CD14-positive monocyte (primary cell): ENCODE measurements at regions not wholly inside any gene's neighbourhood (a gene's known extent, or its start where the extent isn't known, plus 50 kb on each side); places are given as distances from the start of the nearest gene placed in this dataset.

ENCODE experiments used
- DNase-seq, 3 donors: peaks; one replicate each; pipeline ENCODE4 v3.0.0-alpha.2; 2011 to 2022
- H2AFZ ChIP-seq: 2 replicates; pipeline ENCODE4 v1.6.0; 2012; ENCODE audit warnings: mild to moderate bottlenecking, low read depth, low read length, inconsistent platforms; ENCODE audit not compliant: insufficient read depth, poor library complexity, severe bottlenecking
- H3K27ac ChIP-seq, 2 donors: 1 replicate in 1 of 2; 2 replicates in 1 of 2; pipeline ENCODE4 v1.5.1; 2012 to 2013; ENCODE audit warnings: low read length in 2 of 2, control low read depth in 1 of 2, inconsistent platforms in 1 of 2, low read depth in 1 of 2, mild to moderate bottlenecking in 1 of 2
- H3K27me3 ChIP-seq, 2 donors: one replicate each; pipeline versions ENCODE4 v1.6.0 to v1.6.1; 2011 to 2013; ENCODE audit warnings: low read length in 2 of 2; ENCODE audit not compliant: control insufficient read depth in 2 of 2, insufficient read depth in 2 of 2
- H3K36me3 ChIP-seq, 2 donors: replicated peaks in 1 of 2; 1 replicate in 1 of 2; 2 replicates in 1 of 2; pipeline versions ENCODE4 v1.5.1 to v1.6.1; 2012 to 2013; ENCODE audit warnings: low read length in 2 of 2, control low read depth in 1 of 2, inconsistent platforms in 1 of 2, mild to moderate bottlenecking in 1 of 2; ENCODE audit not compliant: insufficient read depth in 2 of 2, control insufficient read depth in 1 of 2
- H3K4me1 ChIP-seq, 2 donors: 1 replicate in 1 of 2; 2 replicates in 1 of 2; pipeline versions ENCODE4 v1.5.1 to v1.6.1; 2012 to 2013; ENCODE audit warnings: low read length in 2 of 2, control low read depth in 1 of 2, inconsistent platforms in 1 of 2, mild to moderate bottlenecking in 1 of 2, moderate library complexity in 1 of 2; ENCODE audit not compliant: insufficient read depth in 2 of 2, control insufficient read depth in 1 of 2
- H3K4me2 ChIP-seq: replicated peaks from 2 replicates; pipeline ENCODE3; 2012; ENCODE audit warnings: low read length, moderate library complexity, mild to moderate bottlenecking; ENCODE audit not compliant: poor library complexity, severe bottlenecking; ENCODE audit errors: extremely low read depth
- H3K4me3 ChIP-seq, 3 experiments: fragments of 200-600 bp in 1 of 3; sonication (generic) in 1 of 3; replicated peaks in 1 of 3; 1 replicate in 2 of 3; 2 replicates in 1 of 3; pipeline ENCODE4 v1.5.1; 2011 to 2013; ENCODE audit warnings: low read length in 3 of 3, mild to moderate bottlenecking in 3 of 3, control low read depth in 2 of 3, low read depth in 2 of 3, inconsistent platforms in 1 of 3, moderate library complexity in 1 of 3
- H3K79me2 ChIP-seq: 2 replicates; pipeline ENCODE4 v1.6.0; 2012; ENCODE audit warnings: mild to moderate bottlenecking, control low read depth, inconsistent platforms, low read length, moderate library complexity; ENCODE audit not compliant: insufficient read depth
- H3K9ac ChIP-seq: 2 replicates; pipeline ENCODE4 v1.6.0; 2017; ENCODE audit warnings: low read length, mild to moderate bottlenecking; ENCODE audit not compliant: insufficient read depth, poor library complexity, severe bottlenecking
- H3K9me3 ChIP-seq, 2 donors: replicated peaks in 1 of 2; 1 replicate in 1 of 2; 2 replicates in 1 of 2; pipeline versions ENCODE4 v1.5.1 to v1.6.1; 2012 to 2013; ENCODE audit warnings: low read length in 2 of 2, control low read depth in 1 of 2; ENCODE audit not compliant: control insufficient read depth in 1 of 2, insufficient read depth in 1 of 2
- H4K20me1 ChIP-seq: 2 replicates; pipeline ENCODE4 v1.6.0; 2012; ENCODE audit warnings: mild to moderate bottlenecking, low read length, control low read depth, moderate library complexity; ENCODE audit not compliant: insufficient read depth
- H3K27ac Mint-ChIP-seq, 7 donors: one replicate each; pipeline ENCODE4 v1.8.0; 2020; ENCODE audit warnings: mild to moderate bottlenecking in 7 of 7, mixed read lengths in 7 of 7, moderate library complexity in 6 of 7, inconsistent platforms in 2 of 7
- H3K27me3 Mint-ChIP-seq, 3 donors: one replicate each; pipeline ENCODE4 v1.8.0; 2021 to 2022; ENCODE audit warnings: low read depth in 3 of 3, mild to moderate bottlenecking in 3 of 3, mixed read lengths in 3 of 3, moderate library complexity in 3 of 3, inconsistent platforms in 1 of 3
- H3K36me3 Mint-ChIP-seq, 2 donors: one replicate each; pipeline ENCODE4 v1.8.0; 2020; ENCODE audit warnings: mixed read lengths in 2 of 2, inconsistent platforms in 1 of 2, mild to moderate bottlenecking in 1 of 2
- H3K4me1 Mint-ChIP-seq: one replicate; pipeline ENCODE4 v1.8.0; 2020; ENCODE audit warnings: mild to moderate bottlenecking, mixed read lengths
- H3K4me3 Mint-ChIP-seq, 2 donors: one replicate each; pipeline ENCODE4 v1.8.0; 2020; ENCODE audit warnings: mild to moderate bottlenecking in 2 of 2, mixed read lengths in 2 of 2, moderate library complexity in 1 of 2
- H3K9me3 Mint-ChIP-seq, 7 donors: one replicate each; pipeline ENCODE4 v1.8.0; 2020 to 2022; ENCODE audit warnings: mixed read lengths in 7 of 7, mild to moderate bottlenecking in 6 of 7, moderate library complexity in 6 of 7, inconsistent platforms in 2 of 7
- CTCF ChIP-seq: fragments of 200-600 bp; IDR thresholded peaks from one replicate; pipeline ENCODE4 v1.8.0; 2022; ENCODE audit warnings: antibody characterized with exemption, mild to moderate bottlenecking
- whole genome bisulfite sequencing: methylation state at CpG from one replicate; pipeline ENCODE4 v1.1.5; 2013; ENCODE audit warnings: missing lambda C conversion rate; ENCODE audit not compliant: insufficient coverage; 5-methylcytosine and 5-hydroxymethylcytosine counted together
- intact Hi-C, 2 donors: fragments of 100-400 bp; cut with micrococcal nuclease; formaldehyde crosslinking; loops; one replicate each; pipeline versions ENCODE4 v1.15.0 to v1.15.1; 2023

DNA sequence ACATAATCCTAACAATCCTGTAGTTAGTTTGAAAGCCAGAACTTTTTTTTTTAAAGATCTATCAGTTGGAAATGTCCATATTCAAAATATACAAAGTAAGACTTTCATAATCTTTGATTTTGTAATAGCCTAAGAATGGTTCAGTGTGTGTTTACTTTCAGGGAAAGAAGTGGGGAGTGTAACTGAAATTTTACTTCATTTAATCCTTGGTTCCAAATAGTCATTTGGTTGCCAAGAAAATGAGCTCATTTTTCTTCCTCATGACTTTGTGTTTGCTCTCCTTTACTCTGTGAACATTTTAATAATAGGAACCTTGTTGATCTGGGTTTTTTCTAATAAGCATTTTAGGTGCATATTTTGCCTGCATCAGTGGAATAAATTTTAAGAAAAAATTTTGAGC, 278.8 kb downstream of the SLITRK6 start:
- H3K4me1 Mint-ChIP-seq, result no peaks in the 10 kb centered on the region
- no peak overlapping the region for H3K4me3 Mint-ChIP-seq
- Histone ChIP-seq H3K4me2 (no peak overlapping the region), H3K4me1 (no peaks in the 10 kb centered on the region), H3K9ac (no peak overlapping the region), H3K4me3 (no peak overlapping the region), H3K9me3 (peaks cover 4 to 5% of the 10 kb centered on the region in 2 donors), H3K27me3 (no peaks in the 10 kb centered on the region), H4K20me1 (no peaks in the 10 kb centered on the region), H3K27ac (no peak overlapping the region), H3K79me2 (no peaks in the 10 kb centered on the region), H3K36me3 (no peaks in the 10 kb centered on the region), H2AFZ (no peak overlapping the region)
- peaks cover 0 to 4% (median 2%) of the 10 kb centered on the region in 7 donors for H3K9me3 Mint-ChIP-seq
- DNase-seq, result no peak
- H3K27me3 Mint-ChIP-seq, result no peaks in the 10 kb centered on the region
- intact Hi-C loops, result no loop called here
- no peak overlapping the region for H3K27ac Mint-ChIP-seq
- H3K36me3 Mint-ChIP-seq, result no peaks in the 10 kb centered on the region
- TF ChIP-seq CTCF, result no peak

GRCh38 chr13:85519363-85519762, 279.9 kb downstream of the SLITRK6 start:
- H3K4me3 ChIP-seq, result no peak overlapping the region
- no peaks in the 10 kb centered on the region for H3K79me2 ChIP-seq
- H3K4me2 ChIP-seq, result no peak overlapping the region
- H3K4me1 Mint-ChIP-seq, result no peaks in the 10 kb centered on the region
- H3K27me3 Mint-ChIP-seq, result no peaks in the 10 kb centered on the region
- H3K9me3 Mint-ChIP-seq, result peaks cover under 1 to 6% (median 3%) of the 10 kb centered on the region in 7 donors
- no peak for TF ChIP-seq CTCF
- no peaks in the 10 kb centered on the region for H4K20me1 ChIP-seq
- H3K4me3 Mint-ChIP-seq, result no peak overlapping the region
- no peak overlapping the region for H3K27ac Mint-ChIP-seq
- no peak overlapping the region for H3K27ac ChIP-seq
- 100% methylated on average over 1 of the region's 1 CpG for WGBS
- DNase-seq, result no peak
- H2AFZ ChIP-seq, result no peak overlapping the region
- H3K4me1 ChIP-seq, result no peaks in the 10 kb centered on the region
- no peaks in the 10 kb centered on the region for H3K36me3 ChIP-seq
- H3K9me3 ChIP-seq, result peaks cover 4 to 5% of the 10 kb centered on the region in 2 donors
- intact Hi-C loops, result no loop called here
- no peaks in the 10 kb centered on the region for H3K27me3 ChIP-seq
- H3K36me3 Mint-ChIP-seq, result no peaks in the 10 kb centered on the region
- H3K9ac ChIP-seq, result no peak overlapping the region
